NOMO-1 treated with DMSO at 0.1 percent for 48 hours (cell line): ENCODE measurements at regions not wholly inside any gene's neighbourhood (a gene's known extent, or its start where the extent isn't known, plus 50 kb on each side); places are given as distances from the start of the nearest gene placed in this dataset.
"Not testable (repeated sequence)": the region's sequence is repeated elsewhere in the genome, so short reads cannot be mapped to it uniquely, and the experiment has no call there.

Experiments
- DNase-seq: peaks from one replicate; lab custom pipeline; 2025; ENCODE audit not compliant: unreplicated experiment; lab: John Stamatoyannopoulos, UW

- DNase-seq, result no peak
These were observed 54.0 kb downstream of the MAP10 start for GRCh38 chr1:232859216-232859615.

GRCh38 chr1:232861107-232861506 is 55.9 kb downstream of the MAP10 start:
- no peak for DNase-seq

- DNase-seq, result no peak
These were observed 58.5 kb downstream of the MAP10 start for GRCh38 chr1:232863544-232864275.

DNA sequence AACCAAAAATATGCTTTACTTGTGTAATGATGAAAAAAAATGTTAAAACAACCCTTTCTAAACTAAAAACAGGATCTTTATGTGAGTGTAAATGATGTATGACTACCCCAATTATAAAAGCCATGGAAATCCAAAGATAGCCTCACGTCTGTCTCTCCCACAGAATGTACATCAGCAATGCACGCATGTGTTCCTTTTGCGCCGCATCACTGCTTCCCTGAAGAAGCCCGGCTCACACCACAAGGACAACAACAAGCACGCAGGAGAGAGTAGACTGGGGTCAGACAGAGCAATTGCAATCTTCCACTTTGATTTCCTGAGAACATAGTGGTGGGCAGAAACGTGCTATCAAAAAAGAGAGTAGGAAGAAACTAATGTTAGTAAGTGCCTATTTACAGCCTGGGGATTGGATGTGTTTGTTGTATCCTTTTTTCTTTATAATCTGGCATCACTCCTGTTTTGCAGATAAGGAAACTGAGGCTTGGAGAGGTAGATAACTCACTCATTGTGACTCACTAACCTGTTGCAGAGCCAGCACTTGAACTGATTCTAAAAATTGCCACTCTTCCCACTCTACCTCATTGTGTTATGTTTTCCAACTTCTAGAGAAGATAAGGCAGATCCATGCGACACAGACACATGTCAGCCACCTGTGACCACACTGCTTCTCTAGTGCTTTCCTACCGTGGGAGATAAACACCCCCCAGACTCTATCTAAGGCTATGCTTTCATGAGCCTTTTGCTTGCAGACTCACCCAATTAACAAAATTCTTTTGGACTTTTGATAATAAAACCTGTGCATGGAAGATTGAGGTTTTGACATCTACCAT is 60.1 kb downstream of the MAP10 start:
- DNase-seq, result no peak

DNA sequence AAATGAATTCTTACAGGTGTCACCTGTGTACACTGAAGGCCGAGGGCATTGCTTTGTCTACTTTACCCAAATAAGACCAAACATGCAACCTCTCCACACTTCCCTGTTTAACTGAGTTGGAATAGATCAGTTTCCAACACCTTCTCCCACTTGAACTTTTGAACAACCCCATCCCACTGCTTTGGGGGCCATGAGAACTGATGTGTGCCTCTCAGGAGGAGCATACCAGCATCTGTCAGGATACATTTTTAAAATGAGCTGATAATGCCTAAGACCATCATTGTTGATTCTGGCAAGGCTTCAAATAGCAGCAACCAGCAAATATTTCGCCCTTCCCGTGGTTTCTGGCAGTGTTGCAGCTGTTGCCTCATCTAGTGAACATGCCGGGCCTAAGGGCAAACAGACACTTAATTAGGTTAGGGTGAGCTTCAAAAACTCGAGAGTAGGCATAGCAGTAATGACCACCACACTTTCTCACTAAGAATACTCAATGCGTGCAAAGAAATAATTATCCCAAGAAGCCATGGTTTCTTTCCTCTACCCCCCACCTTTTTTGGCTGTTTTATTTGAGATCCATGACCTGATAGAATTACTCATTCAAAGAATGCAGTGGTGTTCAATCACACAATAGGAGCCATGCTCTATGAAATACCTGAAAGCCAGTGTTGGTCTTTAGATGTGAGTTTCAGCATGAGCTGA is 63.7 kb downstream of the MAP10 start:
- no peak for DNase-seq

- not testable (repeated sequence) for DNase-seq
These were observed 66.2 kb downstream of the MAP10 start for GRCh38 chr1:232871291-232871969.

- no peak for DNase-seq
These were observed 67.1 kb downstream of the MAP10 start for GRCh38 chr1:232872284-232872683.

GRCh38 chr1:232872738-232873137 is 67.5 kb downstream of the MAP10 start:
- no peak for DNase-seq

- DNase-seq, result no peak
These were observed 68.2 kb downstream of the MAP10 start for GRCh38 chr1:232873412-232873811.

DNA sequence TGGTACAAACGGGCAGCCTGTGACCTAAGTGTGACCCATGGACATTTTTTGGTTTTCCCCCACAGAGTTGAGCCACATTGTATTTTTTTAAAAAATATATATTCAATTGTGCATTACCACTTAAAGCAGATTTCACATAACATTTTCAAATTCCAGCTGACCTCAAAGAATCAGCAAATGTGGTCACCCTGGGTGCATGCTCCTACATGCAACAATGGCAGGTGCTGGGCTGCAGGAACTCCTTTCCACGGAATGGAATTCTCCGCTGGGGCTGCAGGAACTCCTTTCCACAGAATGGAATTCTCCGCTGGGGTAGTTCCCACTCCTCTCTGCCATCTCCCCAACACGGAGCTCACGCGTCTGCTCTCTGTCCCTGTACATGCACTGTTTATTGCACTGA is 68.7 kb downstream of the MAP10 start:
- DNase-seq, result no peak

DNA sequence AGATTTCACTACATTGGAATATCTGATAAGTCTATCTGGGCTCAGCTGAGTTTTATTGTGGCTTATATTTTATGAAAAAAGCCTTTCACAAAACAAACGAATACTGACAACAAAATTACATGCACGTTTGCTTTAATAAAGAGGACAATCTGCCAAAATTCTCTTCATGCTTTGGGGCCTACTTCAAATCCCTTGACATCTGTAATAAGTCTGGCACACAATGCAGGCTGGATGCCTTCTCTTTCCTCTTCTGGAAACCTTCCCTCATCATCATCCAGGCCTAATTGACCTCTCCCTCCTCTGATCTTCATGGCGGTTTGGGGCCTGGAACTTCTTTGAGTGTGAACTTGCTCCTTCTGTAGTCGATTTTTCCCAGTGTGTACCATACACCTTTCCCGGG is 70.3 kb downstream of the MAP10 start:
- no peak for DNase-seq

GRCh38 chr1:232876506-232877364 is 71.5 kb downstream of the MAP10 start:
- DNase-seq, result no peak

- peak; percentile 4 for DNase-seq
These were observed 72.3 kb downstream of the MAP10 start for GRCh38 chr1:232877365-232878028.

DNA sequence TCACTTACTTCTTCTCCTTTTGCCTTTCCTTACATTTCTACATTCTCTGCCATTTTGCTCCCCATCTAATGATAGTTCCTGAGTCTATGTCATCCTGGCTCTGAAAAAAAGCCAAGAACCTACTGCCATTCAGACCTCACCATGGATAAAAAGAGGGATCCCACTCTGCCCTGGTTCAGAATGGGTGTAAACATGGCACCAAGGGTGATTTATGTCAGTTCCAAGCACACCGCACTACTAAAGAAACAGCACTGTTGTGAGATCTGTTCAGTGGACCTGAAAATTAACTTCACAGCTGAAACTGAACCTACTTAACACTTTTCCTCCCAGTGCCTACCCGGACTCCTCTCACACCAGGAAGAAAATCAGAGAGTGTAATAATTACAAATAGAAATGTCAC is 72.3 kb upstream of the NTPCR start:
- no peak for DNase-seq

GRCh38 chr1:232880354-232880753 is 70.1 kb upstream of the NTPCR start:
- DNase-seq, result no peak

DNA sequence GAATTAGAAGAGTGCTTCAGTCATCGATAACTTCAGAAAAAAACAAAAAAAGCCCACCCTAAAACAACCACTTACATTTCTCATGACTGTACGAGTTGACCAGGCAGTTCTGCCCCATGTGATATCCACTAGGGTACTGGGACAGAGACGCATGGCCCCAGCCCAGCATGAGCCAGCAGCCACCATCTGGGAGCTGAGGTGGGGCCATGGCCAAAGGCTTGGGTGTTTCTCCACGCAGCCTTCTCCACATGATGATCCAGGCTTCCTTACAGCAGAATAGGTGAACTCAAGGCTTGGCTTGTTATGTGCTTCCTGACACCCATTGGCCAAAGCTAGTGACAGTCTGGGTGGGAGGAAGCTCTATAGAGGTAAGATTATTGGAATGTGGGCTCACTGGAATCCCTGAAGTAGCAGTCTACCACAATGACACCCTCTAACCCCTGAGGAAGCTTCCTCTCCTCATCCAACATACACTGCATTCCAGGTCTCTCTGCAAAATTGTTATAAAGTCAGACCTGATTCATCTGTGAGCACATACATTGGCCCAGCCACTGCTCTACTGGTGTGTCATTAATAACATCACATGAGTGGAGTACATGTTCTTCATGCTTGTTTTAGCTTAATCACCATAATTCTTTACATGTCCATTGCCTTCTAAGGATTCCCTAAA is 66.3 kb upstream of the NTPCR start:
- no peak for DNase-seq

DNA sequence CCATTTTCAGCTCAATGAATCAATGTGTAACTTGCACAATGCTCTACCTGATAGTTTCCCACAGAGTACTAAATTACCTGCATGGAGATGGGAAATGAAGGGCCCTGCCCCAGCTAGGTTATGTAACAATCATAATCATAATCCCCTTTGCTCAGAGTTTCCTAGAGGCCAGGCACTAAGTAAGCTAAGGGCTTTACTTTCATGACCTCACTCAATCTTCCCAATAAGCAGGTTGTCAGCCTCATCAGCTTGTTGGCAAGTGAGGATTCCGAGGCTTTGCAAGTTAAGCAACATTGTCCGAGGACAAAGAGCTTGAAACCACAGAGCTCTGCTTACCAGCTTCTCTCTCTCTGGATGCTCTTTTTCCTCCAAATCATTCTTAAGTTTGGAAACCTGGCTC is 64.1 kb upstream of the NTPCR start:
- no peak for DNase-seq

DNA sequence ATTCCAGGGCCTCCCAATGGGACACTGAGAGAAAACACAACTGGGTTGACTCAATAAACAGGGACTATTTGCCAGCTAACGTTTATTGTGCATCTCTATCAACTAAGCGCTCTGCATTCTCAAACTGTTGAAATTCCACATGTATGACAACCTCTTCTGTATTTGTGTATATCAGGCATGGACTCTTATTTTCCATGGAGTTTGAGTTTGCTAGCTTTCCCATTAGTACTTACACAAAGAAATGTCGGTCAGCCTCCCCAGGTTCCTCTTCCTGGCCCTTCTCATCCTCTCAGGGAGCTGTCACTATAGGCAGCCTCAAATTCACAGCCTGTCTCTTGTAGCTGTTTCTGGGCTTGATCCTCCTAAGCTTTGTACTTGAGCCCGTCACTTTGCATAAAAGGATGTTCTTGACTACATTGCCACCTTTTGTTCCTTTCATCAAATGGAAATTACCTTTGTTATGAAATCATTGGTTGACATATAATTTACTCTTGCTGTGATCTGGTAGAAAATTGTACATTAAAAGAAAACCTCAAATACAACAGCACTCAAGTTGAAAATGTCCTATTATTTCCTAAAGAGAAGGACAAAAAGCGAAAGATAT is 60.0 kb upstream of the NTPCR start:
- DNase-seq, result no peak

DNA sequence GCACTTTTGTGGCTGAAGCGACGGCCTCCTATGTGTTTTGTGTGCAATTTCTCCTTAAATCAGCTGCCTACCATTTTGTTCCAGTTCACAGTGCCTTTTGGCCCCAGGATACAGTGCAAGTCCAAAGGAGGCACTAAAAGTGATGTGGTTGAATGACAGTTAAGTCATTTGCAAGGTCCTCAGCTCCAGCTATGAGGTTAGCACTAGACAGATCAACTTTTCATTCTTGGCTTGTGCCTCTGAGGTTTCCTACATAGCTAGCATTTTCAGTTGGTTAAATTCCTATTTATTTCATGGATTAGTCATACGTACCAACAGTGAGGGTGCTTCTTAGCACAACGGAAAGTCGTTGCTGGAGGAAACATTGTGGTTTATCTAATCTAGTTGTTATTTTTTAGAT is 59.3 kb upstream of the NTPCR start:
- DNase-seq, result peak; percentile 2
